H1 (cell line): ENCODE measurements at regions not wholly inside any gene's neighbourhood (a gene's known extent, or its start where the extent isn't known, plus 50 kb on each side); places are given as distances from the start of the nearest gene placed in this dataset.

ENCODE experiments used
- CTCF ChIA-PET: fragments of 300-600 bp; sonication (Branson Sonifier 250); formaldehyde crosslinking; loops from one replicate; lab custom pipeline; 2021; ENCODE audit not compliant: partially characterized antibody; lab: Charles Lee
- POLR2A ChIA-PET: fragments of 300-600 bp; sonication (Branson Sonifier 250); formaldehyde crosslinking; loops from one replicate; lab custom pipeline; 2021; ENCODE audit warnings: inconsistent platforms; ENCODE audit not compliant: partially characterized antibody; lab: Charles Lee
- DNase-seq, 2 experiments: peaks; one replicate each; pipeline versions ENCODE4 v3.0.0 to v3.0.0-alpha.2; 2010 to 2022; ENCODE audit warnings: low spot score in 2 of 2, low read depth in 1 of 2, mixed read lengths in 1 of 2
- FAIRE-seq: peaks from 2 replicates; lab custom pipeline; 2011; peaks lifted over from hg19 to GRCh38; lab: Jason Lieb, UNC
- H2AFZ ChIP-seq: 2 replicates; pipeline ENCODE4 v1.8.1; 2012; ENCODE audit warnings: low read length, inconsistent platforms
- H2AK5ac ChIP-seq: 2 replicates; pipeline ENCODE4 v1.6.1; 2013; ENCODE audit warnings: low read depth, low read length
- H2BK120ac ChIP-seq: replicated peaks from 2 replicates; pipeline ENCODE3; 2013; ENCODE audit warnings: low read depth, low read length, inconsistent platforms
- H2BK12ac ChIP-seq: 2 replicates; pipeline ENCODE4 v1.6.1; 2013; ENCODE audit warnings: low read depth, low read length
- H2BK15ac ChIP-seq: 2 replicates; pipeline ENCODE4 v1.6.1; 2013; ENCODE audit warnings: low read length
- H2BK20ac ChIP-seq: 2 replicates; pipeline ENCODE4 v1.6.1; 2013; ENCODE audit warnings: low read length
- H2BK5ac ChIP-seq: 2 replicates; pipeline ENCODE4 v1.6.1; 2013; ENCODE audit warnings: low read depth, low read length
- H3K14ac ChIP-seq: 2 replicates; pipeline ENCODE4 v1.6.1; 2013; ENCODE audit warnings: inconsistent platforms; ENCODE audit not compliant: insufficient read length
- H3K18ac ChIP-seq: 2 replicates; pipeline ENCODE4 v1.6.1; 2013; ENCODE audit warnings: low read length; ENCODE audit errors: extremely low read depth
- H3K23ac ChIP-seq: 2 replicates; pipeline ENCODE4 v1.6.1; 2013; ENCODE audit warnings: inconsistent platforms; ENCODE audit not compliant: insufficient read length
- H3K23me2 ChIP-seq: 2 replicates; pipeline ENCODE4 v1.6.1; 2013; ENCODE audit warnings: low read depth, low read length
- H3K27ac ChIP-seq: 2 replicates; pipeline ENCODE4 v1.6.1; 2011; ENCODE audit warnings: low read depth, low read length, inconsistent platforms
- H3K27me3 ChIP-seq, 4 experiments: replicated peaks in 1 of 4; 1 replicate in 1 of 4; 2 replicates in 3 of 4; pipeline versions ENCODE4 v1.6.1 to v1.8.1; 2011 to 2013; ENCODE audit warnings: low read length in 3 of 4, mild to moderate bottlenecking in 3 of 4, inconsistent platforms in 2 of 4, mixed read lengths in 2 of 4, moderate library complexity in 1 of 4; ENCODE audit not compliant: control insufficient read depth in 3 of 4, insufficient read depth in 3 of 4; ENCODE audit errors: extremely low read depth in 1 of 4
- H3K36me3 ChIP-seq, 4 experiments: 2 replicates each; pipeline versions ENCODE4 v1.6.1 to v1.8.1; 2011 to 2013; ENCODE audit warnings: mild to moderate bottlenecking in 4 of 4, low read length in 3 of 4, moderate library complexity in 2 of 4, control low read depth in 1 of 4, inconsistent platforms in 1 of 4; ENCODE audit not compliant: insufficient read depth in 4 of 4, control insufficient read depth in 2 of 4
- H3K4ac ChIP-seq: replicated peaks from 2 replicates; pipeline ENCODE3; 2013; ENCODE audit warnings: low read length, low read depth, mixed read lengths, inconsistent platforms; ENCODE audit not compliant: insufficient read length
- H3K4me1 ChIP-seq, 4 experiments: replicated peaks in 1 of 4; 1 replicate in 1 of 4; 2 replicates in 3 of 4; pipeline versions ENCODE4 v1.6.1 to v1.8.1; 2011 to 2013; ENCODE audit warnings: low read length in 3 of 4, inconsistent platforms in 2 of 4, mixed read lengths in 1 of 4; ENCODE audit not compliant: insufficient read depth in 4 of 4, control insufficient read depth in 3 of 4
- H3K4me2 ChIP-seq, 2 experiments: 2 replicates each; pipeline versions ENCODE4 v1.6.1 to v1.8.1; 2011 to 2013; ENCODE audit warnings: low read depth in 2 of 2, low read length in 2 of 2, control low read depth in 1 of 2, inconsistent platforms in 1 of 2, mild to moderate bottlenecking in 1 of 2; ENCODE audit not compliant: insufficient read depth in 1 of 2
- H3K4me3 ChIP-seq, 4 experiments: fragments of 200-600, 300-600 bp in 1 of 4; sonication (generic), shearing (Covaris generic), sonication (Bioruptor Twin) in 1 of 4; 2 replicates each; pipeline versions ENCODE4 v1.5.1 to v1.8.1; 2011 to 2016; ENCODE audit warnings: low read length in 4 of 4, low read depth in 3 of 4, control low read depth in 2 of 4, inconsistent platforms in 2 of 4, mild to moderate bottlenecking in 2 of 4, mixed read lengths in 1 of 4, moderate library complexity in 1 of 4; ENCODE audit not compliant: insufficient read depth in 2 of 4; ENCODE audit errors: extremely low read depth in 1 of 4
- H3K56ac ChIP-seq: replicated peaks from 2 replicates; pipeline ENCODE3; 2013; ENCODE audit warnings: low read depth, mild to moderate bottlenecking, mixed read lengths, low read length, inconsistent platforms; ENCODE audit not compliant: insufficient read length
- H3K79me1 ChIP-seq: 2 replicates; pipeline ENCODE4 v1.6.1; 2013; ENCODE audit warnings: low read depth, low read length, control low read depth
- H3K79me2 ChIP-seq, 2 experiments: 2 replicates each; pipeline versions ENCODE4 v1.6.1 to v1.8.1; 2012 to 2013; ENCODE audit warnings: low read length in 2 of 2, mild to moderate bottlenecking in 2 of 2, inconsistent platforms in 1 of 2; ENCODE audit not compliant: insufficient read depth in 2 of 2, control insufficient read depth in 1 of 2
- H3K9ac ChIP-seq, 4 experiments: replicated peaks in 1 of 4; 1 replicate in 1 of 4; 2 replicates in 3 of 4; pipeline versions ENCODE4 v1.6.1 to v1.8.1; 2011 to 2013; ENCODE audit warnings: low read depth in 3 of 4, low read length in 3 of 4, control low read depth in 2 of 4, mild to moderate bottlenecking in 2 of 4, moderate library complexity in 2 of 4, inconsistent platforms in 1 of 4; ENCODE audit errors: extremely low read depth in 1 of 4
- H3K9me3 ChIP-seq, 2 experiments: 2 replicates each; pipeline versions ENCODE4 v1.6.1 to v1.8.1; 2012 to 2013; ENCODE audit warnings: mild to moderate bottlenecking in 2 of 2, moderate library complexity in 2 of 2, control low read depth in 1 of 2, inconsistent platforms in 1 of 2, low read depth in 1 of 2, low read length in 1 of 2, mixed read lengths in 1 of 2; ENCODE audit not compliant: insufficient read depth in 2 of 2
- H4K20me1 ChIP-seq, 2 experiments: replicated peaks in 1 of 2; 2 replicates each; pipeline versions ENCODE3 to v1.8.1; 2011 to 2013; ENCODE audit warnings: inconsistent platforms in 2 of 2, low read length in 2 of 2, mild to moderate bottlenecking in 1 of 2; ENCODE audit not compliant: insufficient read depth in 2 of 2, control insufficient read depth in 1 of 2
- H4K5ac ChIP-seq: 2 replicates; pipeline ENCODE4 v1.6.1; 2013; ENCODE audit warnings: low read length, low read depth, mixed read lengths, inconsistent platforms; ENCODE audit not compliant: insufficient read length
- H4K8ac ChIP-seq: 2 replicates; pipeline ENCODE4 v1.8.0; 2013; ENCODE audit warnings: mild to moderate bottlenecking, moderate library complexity, low read length, inconsistent platforms; ENCODE audit not compliant: insufficient read depth; ENCODE audit errors: extremely low read depth
- H4K91ac ChIP-seq: replicated peaks from 2 replicates; pipeline ENCODE3; 2013; ENCODE audit warnings: low read length, mixed read lengths, inconsistent platforms; ENCODE audit not compliant: insufficient read length
- ASH2L ChIP-seq: fragments of 200-600, 300-600 bp; sonication (generic); IDR thresholded peaks from one replicate; pipeline ENCODE4 v1.7.1; 2017; ENCODE audit warnings: low read length
- CBX5 ChIP-seq: fragments of 300-800, 300-1000 bp; sonication (generic); IDR thresholded peaks from 2 replicates; pipeline ENCODE4 v1.7.1; 2016; ENCODE audit warnings: antibody characterized with exemption, low read length, low read depth
- CBX8 ChIP-seq: fragments of 300-800, 300-1000 bp; sonication (generic); IDR thresholded peaks from 2 replicates; pipeline ENCODE4 v1.7.1; 2016; ENCODE audit warnings: low read depth, low read length, borderline replicate concordance
- CHD2 ChIP-seq: IDR thresholded peaks from 2 replicates; pipeline ENCODE4 v1.6.1; 2012; ENCODE audit warnings: low read length, improper control_type of control experiment
- FOSL1 ChIP-seq: IDR thresholded peaks from 2 replicates; pipeline ENCODE4 v1.6.1; 2011; ENCODE audit warnings: mild to moderate bottlenecking, low read depth, low read length, moderate library complexity; ENCODE audit not compliant: insufficient read depth
- GABPA ChIP-seq: IDR thresholded peaks from 2 replicates; pipeline ENCODE4 v1.6.1; 2011; ENCODE audit warnings: mild to moderate bottlenecking, low read length, moderate library complexity, borderline replicate concordance; ENCODE audit not compliant: insufficient read depth
- GTF2F1 ChIP-seq: IDR thresholded peaks from 2 replicates; pipeline ENCODE4 v1.6.1; 2012; ENCODE audit warnings: low read depth, low read length, improper control_type of control experiment, borderline replicate concordance
- JUND ChIP-seq: IDR thresholded peaks from 2 replicates; pipeline ENCODE4 v1.6.1; 2011; ENCODE audit warnings: mild to moderate bottlenecking, improper control_type of control experiment, low read length
- PHF8 ChIP-seq: fragments of 200-600 bp; sonication (generic); conservative IDR thresholded peaks from 2 replicates; pipeline ENCODE4 v1.7.1; 2012; ENCODE audit warnings: low read depth, mild to moderate bottlenecking, inconsistent platforms, low read length, moderate library complexity
- SAP30 ChIP-seq: fragments of 300-600 bp; sonication (generic); IDR thresholded peaks from 2 replicates; pipeline ENCODE4 v1.7.1; 2012; ENCODE audit warnings: low read length, moderate library complexity, mild to moderate bottlenecking, inconsistent platforms; ENCODE audit not compliant: insufficient read depth, insufficient replicate concordance
- SP2 ChIP-seq: IDR thresholded peaks from 2 replicates; pipeline ENCODE4 v1.6.1; 2012; ENCODE audit warnings: mild to moderate bottlenecking, low read length, inconsistent platforms
- TEAD4 ChIP-seq: IDR thresholded peaks from 2 replicates; pipeline ENCODE4 v1.6.1; 2012; ENCODE audit warnings: low read depth, low read length, inconsistent platforms, mixed read lengths
- WGBS, 2 experiments: shearing (Covaris generic) in 1 of 2; methylation state at CpG; one replicate each; pipeline versions ENCODE4 v1.1.6 to v1.1.7; 2013 to 2015; ENCODE audit warnings: low lambda C conversion rate in 2 of 2, mixed read lengths in 2 of 2, inconsistent platforms in 1 of 2, low coverage in 1 of 2, missing lambda C conversion rate in 1 of 2; ENCODE audit not compliant: insufficient replicate concordance in 2 of 2, insufficient coverage in 1 of 2, insufficient read length in 1 of 2; ENCODE audit errors: extremely low coverage in 1 of 2, missing lambda C conversion rate in 1 of 2; 5-methylcytosine and 5-hydroxymethylcytosine counted together
- TF ChIP-seq, protein P1 (sequence below): IDR thresholded peaks from 2 replicates; pipeline ENCODE4 v1.6.1; 2012; ENCODE audit warnings: inconsistent platforms
- TF ChIP-seq, protein P2 (sequence below): IDR thresholded peaks from 2 replicates; pipeline ENCODE4 v1.6.1; 2011; ENCODE audit warnings: low read length, improper control_type of control experiment

DNA sequence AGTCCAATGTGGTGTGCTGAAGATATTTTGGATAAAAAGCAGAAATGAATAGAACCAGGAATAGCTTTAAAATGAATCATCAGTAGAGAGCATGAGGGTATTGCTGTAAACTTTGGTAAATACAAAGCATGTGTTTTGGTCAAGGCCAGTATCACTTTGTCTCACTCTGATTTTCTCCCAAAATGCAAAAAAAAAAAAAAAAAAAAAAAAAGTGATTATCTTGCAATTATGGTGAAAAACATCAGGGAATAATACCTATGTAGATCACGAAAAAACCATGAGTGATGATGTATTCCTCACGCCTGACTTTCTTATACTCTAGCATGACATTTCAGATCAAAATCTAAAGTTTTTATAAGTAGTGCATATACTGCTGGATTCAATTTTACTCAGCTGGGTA lies 897.9 kb upstream of the FAT3 start:
- H2BK5ac ChIP-seq: no peak overlapping the region
- H3K4me1 ChIP-seq: no peaks in the 10 kb centered on the region
- H4K5ac ChIP-seq: no peak overlapping the region
- peaks cover 7 to 8% of the 10 kb centered on the region in 2 experiments for H3K9me3 ChIP-seq
- no peak overlapping the region for H2AK5ac ChIP-seq
- no peaks in the 10 kb centered on the region for H3K27me3 ChIP-seq
- WGBS, 2 experiments: 97% methylated on average over 2 of the region's 2 CpGs; no CpG with 5 or more reads in 1 of the 2 experiments
- H3K79me1 ChIP-seq: no peaks in the 10 kb centered on the region
- no peaks in the 10 kb centered on the region for H3K79me2 ChIP-seq
- no peak overlapping the region for H3K18ac ChIP-seq
- H3K9ac ChIP-seq: no peak overlapping the region
- H4K20me1 ChIP-seq: no peaks in the 10 kb centered on the region
- H3K36me3 ChIP-seq: no peaks in the 10 kb centered on the region
- no peak overlapping the region for H3K4me3 ChIP-seq
- H4K8ac ChIP-seq: no peak overlapping the region
- H2AFZ ChIP-seq: no peak overlapping the region
- no peak overlapping the region for H3K27ac ChIP-seq
- H2BK120ac ChIP-seq: no peak overlapping the region
- FAIRE-seq (no peak), DNase-seq (no peak)
- ChIA-PET POLR2A (no interaction called here), CTCF (interaction anchor here (1.8 kb wide), 1 partner anchor 9 kb away, joined by 5 read pairs; no protein-coding TSS in a partner anchor)
- H2BK15ac ChIP-seq: no peak overlapping the region
- no peak overlapping the region for H2BK20ac ChIP-seq
- H3K4ac ChIP-seq: no peak overlapping the region
- TF ChIP-seq PHF8 (no peak), CBX8 (no peak), GABPA (no peak), CHD2 (no peak), GTF2F1 (no peak), SAP30 (no peak), FOSL1 (no peak), TEAD4 (no peak), JUND (no peak), CBX5 (no peak), ASH2L (no peak), SP2 (no peak)
- TF ChIP-seq, protein P1, sequence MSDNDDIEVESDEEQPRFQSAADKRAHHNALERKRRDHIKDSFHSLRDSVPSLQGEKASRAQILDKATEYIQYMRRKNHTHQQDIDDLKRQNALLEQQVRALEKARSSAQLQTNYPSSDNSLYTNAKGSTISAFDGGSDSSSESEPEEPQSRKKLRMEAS: no peak
- TF ChIP-seq, protein P2, sequence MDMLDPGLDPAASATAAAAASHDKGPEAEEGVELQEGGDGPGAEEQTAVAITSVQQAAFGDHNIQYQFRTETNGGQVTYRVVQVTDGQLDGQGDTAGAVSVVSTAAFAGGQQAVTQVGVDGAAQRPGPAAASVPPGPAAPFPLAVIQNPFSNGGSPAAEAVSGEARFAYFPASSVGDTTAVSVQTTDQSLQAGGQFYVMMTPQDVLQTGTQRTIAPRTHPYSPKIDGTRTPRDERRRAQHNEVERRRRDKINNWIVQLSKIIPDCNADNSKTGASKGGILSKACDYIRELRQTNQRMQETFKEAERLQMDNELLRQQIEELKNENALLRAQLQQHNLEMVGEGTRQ: no peak
- no peak overlapping the region for H3K14ac ChIP-seq
- H3K56ac ChIP-seq: no peak overlapping the region
- H3K4me2 ChIP-seq: no peak overlapping the region
- H4K91ac ChIP-seq: no peak overlapping the region
- H3K23me2 ChIP-seq: no peaks in the 10 kb centered on the region
- H2BK12ac ChIP-seq: no peak overlapping the region
- no peak overlapping the region for H3K23ac ChIP-seq
